Cardiac fibroblast (primary cell): ENCODE measurements at regions not wholly inside any gene's neighbourhood (a gene's known extent, or its start where the extent isn't known, plus 50 kb on each side); places are given as distances from the start of the nearest gene placed in this dataset.

Source experiments
- DNase-seq, 2 donors: peaks; one replicate each; pipeline versions ENCODE4 v3.0.0 to v3.0.0-alpha.2; 2010; ENCODE audit warnings: low read depth in 2 of 2
- H3K4me3 ChIP-seq, 2 donors: replicated peaks in 1 of 2; 1 replicate in 1 of 2; 2 replicates in 1 of 2; pipeline ENCODE4 v1.5.1; 2011; ENCODE audit warnings: low read depth in 2 of 2, low read length in 2 of 2, mild to moderate bottlenecking in 2 of 2, moderate library complexity in 1 of 2
- CTCF ChIP-seq: IDR thresholded peaks from one replicate; pipeline ENCODE4 v1.5.1; 2011; ENCODE audit warnings: low read depth, mild to moderate bottlenecking, low read length, inconsistent platforms

DNA sequence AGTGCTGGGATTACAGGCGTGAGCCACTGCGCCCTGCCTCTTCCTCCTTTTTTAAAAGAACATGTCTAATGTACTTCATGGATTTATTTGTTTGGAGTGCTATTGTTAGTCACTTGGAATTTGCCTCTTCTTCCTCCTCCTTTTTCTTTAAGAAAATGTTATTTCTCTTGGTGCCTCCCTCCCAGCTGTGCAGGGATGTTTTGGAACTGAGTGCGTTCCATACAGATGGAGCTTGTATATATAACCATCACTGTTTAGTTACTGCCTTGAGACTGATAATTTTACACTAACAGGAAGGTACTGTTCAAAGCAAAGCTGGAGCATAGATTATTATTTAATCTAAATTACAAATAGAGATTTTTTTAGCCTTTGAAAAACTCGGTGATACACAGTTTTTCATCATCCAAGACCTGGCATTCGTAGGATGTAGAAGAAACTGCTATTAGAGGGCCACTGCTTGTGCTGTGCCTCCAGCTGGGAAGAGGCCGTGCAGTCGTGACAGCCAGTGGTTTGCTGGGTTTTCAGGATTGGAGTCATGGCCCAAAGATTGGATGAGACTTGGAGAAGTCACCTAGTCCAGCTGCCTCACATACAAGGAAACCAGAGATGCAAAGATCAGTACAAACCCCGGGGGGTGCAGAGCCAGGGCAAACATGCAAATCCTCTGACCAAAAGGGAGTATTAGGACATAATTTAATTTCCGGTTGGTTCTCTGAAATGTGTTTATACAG is 123.1 kb downstream of the PLEKHG1 start:
- TF ChIP-seq CTCF: no peak
- H3K4me3 ChIP-seq: no peak overlapping the region
- DNase-seq: no peak

DNA sequence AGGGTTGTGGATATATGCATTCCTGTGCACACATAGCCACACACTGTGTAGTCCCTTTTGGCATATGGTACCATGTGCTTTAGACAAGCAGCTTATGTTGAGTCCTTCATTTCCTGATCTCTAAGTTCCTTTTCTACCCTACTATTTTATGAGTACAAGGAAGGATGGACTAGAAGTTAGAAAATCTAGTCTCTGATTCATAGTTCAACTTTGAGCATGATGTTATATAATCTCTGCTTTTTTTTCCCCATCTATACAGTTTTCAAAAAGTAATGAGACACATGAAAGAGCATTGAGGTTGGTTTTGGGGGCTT is 123.6 kb downstream of the PLEKHG1 start:
- H3K4me3 ChIP-seq: no peak overlapping the region
- DNase-seq: no peak
- TF ChIP-seq CTCF: no peak

DNA sequence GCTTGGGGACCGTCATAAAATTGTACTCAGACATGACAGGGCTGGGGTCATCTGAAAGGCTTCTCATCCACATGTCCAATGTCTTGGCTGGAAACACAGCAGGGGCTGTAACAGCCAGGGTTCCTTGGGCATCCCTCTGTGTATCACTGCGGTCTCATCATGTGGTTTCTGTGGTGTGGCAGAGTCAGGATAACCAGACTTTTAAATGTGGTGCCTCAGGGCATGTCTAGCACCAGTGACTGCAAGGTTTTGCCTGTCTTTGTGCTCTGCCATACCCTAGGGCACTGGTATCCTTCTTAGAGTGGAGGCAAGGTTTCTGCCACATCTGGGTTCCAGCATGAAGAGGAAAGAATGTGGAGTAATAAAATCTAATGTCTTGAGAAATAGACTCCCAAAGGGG is 124.2 kb downstream of the PLEKHG1 start:
- no peak for DNase-seq
- no peak overlapping the region for H3K4me3 ChIP-seq
- TF ChIP-seq CTCF: no peak

DNA sequence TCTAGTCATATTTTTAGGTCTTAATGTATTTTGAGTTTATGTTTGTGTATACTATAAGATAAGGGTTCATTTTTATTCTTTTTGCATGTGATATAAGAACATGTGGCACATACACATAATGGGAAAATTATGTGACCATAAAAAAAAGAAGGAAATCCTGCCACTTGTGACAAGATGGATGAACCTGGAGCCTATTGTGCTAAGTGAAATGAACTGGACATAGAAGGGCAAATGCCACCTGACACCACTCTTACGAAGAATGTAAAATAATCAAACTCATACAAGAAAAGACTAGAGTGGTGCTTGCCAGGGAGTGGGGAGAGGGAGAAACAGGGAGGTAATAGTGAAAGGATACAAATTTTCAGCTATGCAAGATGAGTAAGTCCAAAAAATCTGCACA is 126.1 kb downstream of the PLEKHG1 start:
- no peak for DNase-seq
- TF ChIP-seq CTCF: no peak
- no peak overlapping the region for H3K4me3 ChIP-seq

- H3K4me3 ChIP-seq: no peak overlapping the region
- no peak for TF ChIP-seq CTCF
- no peak for DNase-seq
Observed at GRCh38 chr6:150729188-150729748, 129.6 kb downstream of the PLEKHG1 start.

DNA sequence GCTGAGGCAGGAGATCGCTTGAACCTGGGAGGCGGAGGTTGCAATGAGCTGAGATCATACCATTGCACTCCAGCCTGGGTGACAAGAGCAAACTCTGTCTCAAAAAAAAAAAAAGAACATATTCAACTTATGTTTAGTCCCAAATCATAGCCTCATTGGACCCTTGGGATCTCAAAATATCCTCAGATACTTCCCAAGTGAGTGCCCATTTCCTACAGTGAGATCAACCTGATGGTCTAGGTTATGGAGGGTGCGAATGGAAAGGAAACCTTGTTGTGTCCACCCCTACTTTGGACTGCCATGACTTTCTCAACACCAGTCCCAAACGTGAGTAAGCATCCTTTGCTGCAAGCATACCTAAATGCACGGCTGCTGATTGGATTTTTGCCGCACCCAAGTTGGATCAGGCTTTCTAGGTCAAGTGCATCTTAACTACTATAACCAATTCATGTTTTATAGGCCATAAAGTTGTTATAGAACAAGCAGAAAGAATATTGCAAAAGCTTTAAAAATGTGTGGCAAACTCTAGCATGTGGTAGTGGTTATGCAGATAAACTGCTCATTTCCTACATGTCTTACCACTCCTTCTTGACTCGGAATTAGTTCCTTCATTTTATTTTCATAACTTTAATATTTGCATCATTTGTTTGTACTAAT is 131.2 kb downstream of the PLEKHG1 start:
- TF ChIP-seq CTCF: no peak
- H3K4me3 ChIP-seq: no peak overlapping the region

More for the DNA sequence above, 131.2 kb downstream of the PLEKHG1 start:
- no peak for DNase-seq
